A673 (cell line): ENCODE measurements at regions not wholly inside any gene's neighbourhood (a gene's known extent, or its start where the extent isn't known, plus 50 kb on each side); places are given as distances from the start of the nearest gene placed in this dataset.

ENCODE experiments used
- EZH2 ChIP-seq: fragments of 200-600 bp; sonication (generic); IDR thresholded peaks from 2 replicates; pipeline ENCODE4 v1.6.1; 2017; ENCODE audit warnings: borderline replicate concordance, low read depth, mild to moderate bottlenecking, mixed read lengths, antibody characterized with exemption, low read length; ENCODE audit not compliant: poor library complexity, severe bottlenecking
- TF ChIP-seq, protein P1 (sequence below): fragments of 300-800, 200-600 bp; sonication (generic); conservative IDR thresholded peaks from 2 replicates; pipeline ENCODE4 v1.5.1; 2017; ENCODE audit warnings: low read depth, mild to moderate bottlenecking, antibody characterized with exemption, low read length, moderate library complexity, mixed read lengths

DNA sequence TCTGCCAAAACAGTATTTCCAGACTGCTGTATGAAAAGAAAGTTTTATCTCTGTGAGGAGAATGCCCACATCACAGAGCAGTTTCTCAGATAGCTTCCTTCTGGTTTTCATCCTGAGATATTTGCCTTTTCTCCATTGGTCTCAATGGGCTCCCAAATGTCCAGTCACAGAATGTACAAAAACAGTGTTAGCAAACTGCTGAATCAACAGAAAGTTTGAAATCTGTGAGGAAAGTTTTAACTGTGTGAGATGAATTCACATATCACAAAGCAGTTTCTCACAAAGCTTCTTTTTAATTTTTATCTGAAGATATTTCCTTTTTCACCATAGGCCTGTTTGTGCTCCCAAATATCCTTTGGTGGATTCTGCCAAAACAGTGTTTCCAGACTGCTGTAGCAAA lies 207.2 kb upstream of the TRIM48 start:
- TF ChIP-seq, protein P1, sequence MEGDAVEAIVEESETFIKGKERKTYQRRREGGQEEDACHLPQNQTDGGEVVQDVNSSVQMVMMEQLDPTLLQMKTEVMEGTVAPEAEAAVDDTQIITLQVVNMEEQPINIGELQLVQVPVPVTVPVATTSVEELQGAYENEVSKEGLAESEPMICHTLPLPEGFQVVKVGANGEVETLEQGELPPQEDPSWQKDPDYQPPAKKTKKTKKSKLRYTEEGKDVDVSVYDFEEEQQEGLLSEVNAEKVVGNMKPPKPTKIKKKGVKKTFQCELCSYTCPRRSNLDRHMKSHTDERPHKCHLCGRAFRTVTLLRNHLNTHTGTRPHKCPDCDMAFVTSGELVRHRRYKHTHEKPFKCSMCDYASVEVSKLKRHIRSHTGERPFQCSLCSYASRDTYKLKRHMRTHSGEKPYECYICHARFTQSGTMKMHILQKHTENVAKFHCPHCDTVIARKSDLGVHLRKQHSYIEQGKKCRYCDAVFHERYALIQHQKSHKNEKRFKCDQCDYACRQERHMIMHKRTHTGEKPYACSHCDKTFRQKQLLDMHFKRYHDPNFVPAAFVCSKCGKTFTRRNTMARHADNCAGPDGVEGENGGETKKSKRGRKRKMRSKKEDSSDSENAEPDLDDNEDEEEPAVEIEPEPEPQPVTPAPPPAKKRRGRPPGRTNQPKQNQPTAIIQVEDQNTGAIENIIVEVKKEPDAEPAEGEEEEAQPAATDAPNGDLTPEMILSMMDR = no peak
- no peak for TF ChIP-seq EZH2
